AG09319 (cell line): ENCODE measurements at regions not wholly inside any gene's neighbourhood (a gene's known extent, or its start where the extent isn't known, plus 50 kb on each side); places are given as distances from the start of the nearest gene placed in this dataset.

Source experiments
- DNase-seq: peaks from one replicate; pipeline ENCODE4 v3.0.0-alpha.2; 2010; ENCODE audit warnings: low read depth; ENCODE audit errors: extremely low read depth
- CTCF ChIP-seq: IDR thresholded peaks from 2 replicates; pipeline ENCODE4 v1.5.1; 2011; ENCODE audit warnings: low read depth, mild to moderate bottlenecking, inconsistent platforms, low read length, moderate library complexity

DNA sequence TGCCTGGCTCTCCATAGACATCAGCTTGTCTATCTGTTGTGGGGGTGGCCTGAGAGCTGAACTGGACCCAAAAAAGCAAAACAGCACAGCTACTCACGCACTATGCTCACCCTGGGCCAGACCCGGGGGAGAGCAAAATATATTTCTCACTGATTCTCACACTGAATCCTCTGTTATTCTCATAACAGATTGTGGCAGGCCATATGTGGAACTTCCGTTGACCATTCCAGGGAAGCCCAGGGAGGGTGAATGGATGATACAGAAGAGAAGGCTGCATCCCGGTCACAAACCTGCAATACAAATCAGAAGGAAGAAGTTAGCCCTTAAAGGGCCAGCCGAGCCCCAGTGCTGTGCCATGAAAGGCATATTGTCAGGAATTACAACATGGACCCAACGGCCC, 362.5 kb downstream of the ZNF536 start:
- no peak for DNase-seq
- TF ChIP-seq CTCF: no peak

- TF ChIP-seq CTCF: peak; percentile 2
- DNase-seq: no peak
Observed at GRCh38 chr19:30733826-30734550, 361.8 kb downstream of the ZNF536 start.

- DNase-seq: no peak
- TF ChIP-seq CTCF: no peak
Observed at GRCh38 chr19:30731591-30731990, 359.4 kb downstream of the ZNF536 start.

DNA sequence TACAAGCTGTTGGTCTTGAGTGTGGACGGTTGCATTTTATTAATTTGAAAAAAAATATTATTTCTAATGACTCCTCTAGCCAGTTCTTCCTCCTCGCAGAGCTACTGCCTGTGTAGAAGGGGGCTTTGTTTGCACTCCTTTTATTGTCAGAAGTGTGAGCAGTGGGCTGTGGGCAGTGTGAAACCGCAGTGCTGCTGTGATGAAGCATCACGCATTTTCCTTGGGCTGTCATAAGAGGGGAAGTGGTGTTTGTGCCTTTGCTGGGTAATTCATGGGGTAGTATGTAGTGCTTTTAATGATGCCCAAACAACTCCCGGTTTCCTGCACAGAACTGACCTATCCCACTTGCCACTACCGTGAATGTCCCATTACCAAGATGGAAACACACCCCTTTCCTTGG, 357.3 kb downstream of the ZNF536 start:
- DNase-seq: no peak
- TF ChIP-seq CTCF: no peak

- DNase-seq: no peak
- no peak for TF ChIP-seq CTCF
Observed at GRCh38 chr19:30722761-30723160, 350.6 kb downstream of the ZNF536 start.

- DNase-seq: no peak
- no peak for TF ChIP-seq CTCF
Observed at GRCh38 chr19:30722186-30722585, 350.0 kb downstream of the ZNF536 start.

- no peak for DNase-seq
- TF ChIP-seq CTCF: no peak
Observed at GRCh38 chr19:30719999-30720345, 347.8 kb downstream of the ZNF536 start.
